ENCODE measurements at regions not wholly inside any gene's neighbourhood (a gene's known extent, or its start where the extent isn't known, plus 50 kb on each side); places are given as distances from the start of the nearest gene placed in this dataset.

DNA sequence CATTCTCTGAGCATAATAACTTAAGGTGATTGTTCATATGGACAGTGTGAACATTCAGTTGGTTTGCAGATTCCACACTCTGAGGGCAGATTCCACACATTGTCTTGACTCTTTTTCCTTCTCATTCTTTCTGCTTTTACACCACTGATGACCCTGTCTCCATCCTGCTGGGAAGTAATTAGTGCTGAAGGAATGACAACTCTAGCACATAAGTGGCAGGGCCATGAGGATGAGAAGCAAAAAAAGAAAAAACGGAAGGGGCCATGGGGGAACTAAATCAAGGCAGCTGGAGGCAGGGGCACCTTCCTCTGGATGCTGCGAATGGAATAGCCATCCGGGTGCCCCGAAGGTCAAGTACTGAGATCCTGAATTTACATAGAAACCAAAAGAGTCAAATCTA lies 944.0 kb downstream of the KCNJ2 start:
- no peak for TF ChIP-seq POLR2A (IDR thresholded peaks at IDR 0.05)
- TF ChIP-seq, protein P1, sequence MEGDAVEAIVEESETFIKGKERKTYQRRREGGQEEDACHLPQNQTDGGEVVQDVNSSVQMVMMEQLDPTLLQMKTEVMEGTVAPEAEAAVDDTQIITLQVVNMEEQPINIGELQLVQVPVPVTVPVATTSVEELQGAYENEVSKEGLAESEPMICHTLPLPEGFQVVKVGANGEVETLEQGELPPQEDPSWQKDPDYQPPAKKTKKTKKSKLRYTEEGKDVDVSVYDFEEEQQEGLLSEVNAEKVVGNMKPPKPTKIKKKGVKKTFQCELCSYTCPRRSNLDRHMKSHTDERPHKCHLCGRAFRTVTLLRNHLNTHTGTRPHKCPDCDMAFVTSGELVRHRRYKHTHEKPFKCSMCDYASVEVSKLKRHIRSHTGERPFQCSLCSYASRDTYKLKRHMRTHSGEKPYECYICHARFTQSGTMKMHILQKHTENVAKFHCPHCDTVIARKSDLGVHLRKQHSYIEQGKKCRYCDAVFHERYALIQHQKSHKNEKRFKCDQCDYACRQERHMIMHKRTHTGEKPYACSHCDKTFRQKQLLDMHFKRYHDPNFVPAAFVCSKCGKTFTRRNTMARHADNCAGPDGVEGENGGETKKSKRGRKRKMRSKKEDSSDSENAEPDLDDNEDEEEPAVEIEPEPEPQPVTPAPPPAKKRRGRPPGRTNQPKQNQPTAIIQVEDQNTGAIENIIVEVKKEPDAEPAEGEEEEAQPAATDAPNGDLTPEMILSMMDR (IDR thresholded peaks at IDR 0.05) = no peak
